Embryonic facial prominence (tissue), 1 donor: ENCODE measurements at regions not wholly inside any gene's neighbourhood (a gene's known extent, or its start where the extent isn't known, plus 50 kb on each side); places are given as distances from the start of the nearest gene placed in this dataset.

Experiments used
- DNase-seq: peaks from one replicate; pipeline ENCODE4 v3.0.0-alpha.2; 2016; ENCODE audit errors: extremely low spot score

DNA sequence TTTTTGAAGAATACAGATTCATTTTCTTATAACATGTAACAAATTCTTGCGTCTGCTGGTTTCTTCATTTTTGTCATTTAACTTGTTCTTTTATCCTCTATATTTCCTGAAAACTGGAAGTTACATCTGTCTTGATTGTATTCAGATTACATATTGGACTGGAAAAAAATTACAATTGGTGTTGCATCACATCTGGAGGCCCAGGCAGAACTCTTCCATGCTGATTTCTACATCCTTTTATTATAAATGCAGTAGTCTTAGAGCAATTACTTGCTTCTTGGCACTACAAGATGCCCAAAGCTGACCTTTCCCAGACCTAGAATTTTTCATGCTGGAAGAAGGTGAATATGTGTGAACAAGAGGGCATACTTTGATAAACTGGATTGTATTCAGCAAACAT is 460.9 kb upstream of the CNTNAP2 start:
- DNase-seq = no peak

DNA sequence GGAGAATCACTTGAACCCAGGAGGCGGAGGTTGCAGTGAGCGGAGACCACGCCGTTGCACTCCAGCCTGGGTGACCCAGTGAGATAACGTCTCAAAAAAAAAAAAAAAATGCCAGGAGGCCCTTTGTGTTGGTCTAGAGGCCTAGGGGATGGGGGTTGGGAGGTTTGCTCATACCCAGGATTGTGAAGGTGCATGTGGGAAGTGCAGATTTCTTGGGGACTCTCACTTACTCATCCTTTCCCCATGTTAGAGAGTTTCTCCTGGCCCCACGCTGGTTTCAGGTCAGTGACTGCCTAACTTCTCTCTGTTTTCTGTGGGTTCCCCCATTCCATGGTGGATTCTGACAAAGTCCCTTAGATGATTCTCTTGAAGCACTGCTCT is 471.5 kb upstream of the CNTNAP2 start:
- DNase-seq = no peak

DNA sequence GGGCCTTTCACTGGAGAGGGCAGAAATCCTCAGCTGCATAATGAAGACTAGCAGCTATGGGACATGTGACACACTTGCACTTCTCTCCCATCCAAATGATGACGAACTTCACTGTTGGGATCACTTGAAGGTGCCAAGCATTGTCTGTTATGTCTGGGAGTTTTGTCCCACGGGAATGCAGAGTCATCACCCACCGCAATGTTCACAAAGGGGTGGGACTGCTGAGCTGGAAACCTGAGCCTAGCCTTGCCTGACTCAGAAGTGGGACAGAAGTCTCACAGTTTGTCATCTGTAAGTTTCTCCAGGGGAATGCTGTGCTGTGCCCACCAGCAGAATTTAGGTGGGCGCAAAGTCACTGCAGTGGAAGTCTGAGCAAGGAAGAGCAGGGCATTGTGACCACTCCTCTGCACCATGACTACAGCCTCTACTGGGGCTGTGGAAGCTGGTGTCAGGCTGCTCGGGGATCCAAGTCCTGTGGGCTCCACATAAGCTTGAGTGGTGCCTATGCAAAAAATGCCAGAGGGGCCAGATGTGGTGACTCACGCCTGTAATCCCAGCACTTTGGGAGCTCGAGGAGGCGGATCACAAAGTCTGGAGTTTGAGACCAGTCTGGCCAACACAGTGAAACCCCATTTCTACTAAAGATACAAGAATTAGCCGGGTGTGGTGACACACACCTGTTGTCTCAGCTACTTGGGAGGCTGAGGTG is 472.0 kb upstream of the CNTNAP2 start:
- DNase-seq = no peak

DNA sequence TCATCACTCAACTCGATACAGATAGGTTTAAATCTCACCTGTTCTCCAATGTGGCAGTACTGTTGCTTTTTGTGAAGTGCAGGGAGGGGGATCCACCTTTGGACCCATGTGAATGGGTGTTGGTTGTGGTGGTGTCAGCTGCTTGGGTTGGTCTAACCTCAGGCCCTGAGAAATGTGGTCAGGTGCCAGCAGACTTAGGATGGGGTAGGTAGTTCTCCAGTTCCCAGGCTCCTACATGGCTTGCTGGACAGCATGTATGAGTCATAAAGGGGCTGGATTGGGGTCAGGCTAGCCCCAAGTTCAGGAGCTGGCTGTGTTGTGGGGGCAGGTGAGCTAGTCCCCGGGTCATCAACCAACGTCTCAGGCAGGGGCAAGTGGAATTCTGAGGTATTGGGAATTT is 472.6 kb upstream of the CNTNAP2 start:
- no peak for DNase-seq

DNA sequence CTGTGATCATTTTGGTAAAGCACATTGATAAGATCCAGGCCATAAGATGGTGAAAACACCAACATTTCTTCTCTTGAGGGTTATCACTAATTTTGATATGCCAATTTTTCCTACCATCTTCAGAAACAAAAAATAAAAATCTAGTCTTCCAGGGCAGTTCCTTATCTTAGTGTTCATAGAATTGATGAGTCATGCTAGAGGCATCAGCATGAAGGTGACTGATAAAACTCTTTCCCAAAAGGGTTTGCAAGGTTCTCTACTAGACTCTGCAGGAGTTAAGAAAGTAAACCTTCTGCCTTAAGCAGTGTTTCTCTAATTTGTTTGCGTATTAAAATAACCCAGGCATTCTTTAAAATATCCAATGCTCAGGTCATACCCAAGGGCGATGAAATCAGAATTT is 483.1 kb upstream of the CNTNAP2 start:
- no peak for DNase-seq

DNA sequence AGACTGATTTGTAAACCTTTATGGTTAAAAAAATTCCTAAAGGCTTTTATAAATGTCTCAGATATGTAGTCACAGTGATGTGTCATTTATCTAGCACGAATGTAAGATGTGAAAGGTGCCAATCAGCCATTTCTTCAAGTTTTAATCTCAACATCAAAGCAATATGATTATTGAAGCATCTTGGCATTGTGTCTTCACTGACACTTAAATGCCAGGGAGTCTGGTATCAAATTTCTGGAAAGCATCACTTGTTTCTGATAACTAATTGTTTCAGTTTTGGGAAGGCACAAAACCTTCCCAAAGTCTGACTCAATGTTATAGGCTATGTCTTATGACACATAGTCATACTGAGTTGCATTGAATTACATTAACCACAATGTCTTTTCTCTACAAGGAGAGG is 492.0 kb upstream of the CNTNAP2 start:
- no peak for DNase-seq

DNA sequence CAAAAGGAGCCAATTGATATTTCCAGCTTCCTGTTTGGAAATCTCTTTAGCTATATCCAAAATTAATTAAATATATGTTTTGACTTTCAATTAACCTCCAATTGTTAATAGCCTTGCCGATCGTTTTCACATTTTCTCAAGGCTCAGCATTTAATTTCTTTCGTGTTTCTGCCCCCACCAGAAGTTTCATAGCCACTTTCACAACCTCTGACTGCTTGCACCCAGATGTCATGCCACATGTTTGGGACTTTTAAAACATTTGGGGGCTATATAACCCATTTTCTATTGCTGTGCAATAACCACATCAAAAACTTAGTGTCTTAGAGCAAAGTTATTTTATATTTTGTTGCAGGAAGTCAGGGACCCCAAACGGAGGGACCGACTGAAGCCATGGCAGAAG is 510.6 kb upstream of the CNTNAP2 start:
- DNase-seq = no peak

DNA sequence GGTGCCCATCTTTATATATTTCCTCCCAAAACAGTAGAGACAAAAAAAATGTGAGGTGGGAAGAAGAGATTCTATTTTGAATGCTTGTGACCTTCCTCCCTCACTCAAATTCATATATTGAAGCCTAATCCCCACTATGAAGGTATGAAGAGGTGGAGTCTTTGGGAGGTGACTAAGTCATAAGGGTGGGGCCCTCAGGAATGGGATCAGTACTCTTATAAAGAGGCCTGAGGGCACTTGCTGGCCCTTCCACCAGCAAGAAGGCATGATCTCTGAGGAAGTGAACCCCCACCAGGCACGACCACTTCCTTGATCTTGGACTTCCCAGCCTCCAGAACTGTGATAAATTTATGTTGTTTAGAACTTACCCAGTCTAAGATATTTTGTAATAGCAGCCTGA is 517.2 kb upstream of the CNTNAP2 start:
- no peak for DNase-seq

DNA sequence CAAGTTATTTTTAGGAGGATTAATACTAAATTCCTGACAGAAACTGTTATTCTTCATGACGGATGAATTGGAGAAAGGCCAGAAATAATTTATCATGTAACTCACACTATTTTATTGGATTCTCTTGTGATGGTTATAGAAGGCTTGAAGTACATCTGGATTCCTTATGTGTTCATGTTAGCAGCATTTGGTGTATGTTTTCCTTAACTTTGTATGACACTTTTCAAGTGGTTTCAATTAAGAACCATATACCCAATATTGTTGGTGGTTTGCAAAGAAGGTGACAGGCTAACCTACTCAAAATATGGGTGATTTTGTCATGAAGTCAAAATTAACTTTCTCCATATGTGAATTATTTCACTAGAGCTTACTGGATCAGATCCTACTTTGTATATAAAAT is 532.2 kb upstream of the CNTNAP2 start:
- DNase-seq = peak; percentile 33

DNA sequence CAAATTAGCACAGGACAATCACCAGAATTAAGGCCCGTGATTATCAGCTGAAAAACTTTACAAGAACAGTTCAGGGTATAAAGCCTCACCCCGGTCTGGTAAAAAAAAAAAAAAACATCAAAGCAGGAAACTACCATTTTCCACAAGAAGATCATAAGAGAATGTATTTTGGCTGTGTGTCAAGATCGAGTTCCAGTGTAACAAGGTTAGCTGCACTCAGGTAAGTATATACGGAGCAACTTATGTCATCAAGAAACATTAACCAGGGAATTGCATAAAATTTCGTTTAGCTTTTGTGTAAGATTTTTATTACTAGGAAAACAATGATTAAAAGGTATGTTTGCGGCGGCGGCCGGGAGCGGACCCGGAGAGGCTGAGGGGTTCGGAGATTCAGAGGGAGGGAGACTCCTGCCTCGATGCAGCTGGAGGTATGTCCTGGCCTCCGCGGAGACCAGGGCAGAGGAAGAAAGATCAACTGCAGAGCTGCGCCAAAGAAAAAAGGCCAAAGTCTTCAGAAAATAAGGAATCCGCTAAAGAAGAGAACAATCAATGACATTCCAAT is 533.8 kb upstream of the CNTNAP2 start:
- no peak for DNase-seq

DNA sequence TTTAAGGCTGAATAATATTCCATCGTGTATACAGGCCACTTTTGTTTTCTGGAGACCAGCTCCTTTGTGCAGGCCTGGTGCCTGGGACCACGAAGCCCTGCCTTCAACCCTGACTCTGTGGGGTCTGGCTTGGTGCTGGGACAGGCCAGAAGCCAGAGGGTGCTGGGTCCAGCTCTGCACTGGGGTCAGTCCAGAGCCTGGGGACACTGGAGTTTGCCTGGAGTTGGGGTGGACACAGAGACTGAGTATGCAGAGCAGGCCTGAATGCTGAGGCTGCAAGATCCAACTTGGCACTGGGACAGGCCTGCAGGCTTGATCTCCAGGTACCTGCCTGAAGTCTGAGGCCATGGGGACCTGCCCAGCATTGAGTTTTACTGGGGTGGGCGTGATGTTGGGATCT is 558.8 kb upstream of the CNTNAP2 start:
- DNase-seq = no peak

DNA sequence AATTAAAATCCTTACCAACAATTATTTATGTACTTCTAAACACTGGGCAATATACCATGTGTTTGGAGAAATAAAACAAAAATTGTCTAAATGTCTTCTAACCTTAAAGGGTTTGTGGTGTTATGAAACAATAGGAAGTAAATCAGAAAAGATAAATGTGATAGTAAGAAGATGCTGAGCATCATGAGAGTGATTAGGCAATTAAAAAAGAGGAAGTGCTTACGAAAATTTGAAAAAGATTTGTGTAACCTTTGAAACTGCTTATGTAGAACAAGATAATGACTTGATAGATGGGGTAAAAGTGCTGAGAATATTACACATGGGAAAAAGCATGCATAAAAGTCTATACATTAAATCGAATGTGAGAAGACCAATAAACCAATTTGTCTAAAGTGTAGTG is 573.4 kb upstream of the CNTNAP2 start:
- DNase-seq = no peak

DNA sequence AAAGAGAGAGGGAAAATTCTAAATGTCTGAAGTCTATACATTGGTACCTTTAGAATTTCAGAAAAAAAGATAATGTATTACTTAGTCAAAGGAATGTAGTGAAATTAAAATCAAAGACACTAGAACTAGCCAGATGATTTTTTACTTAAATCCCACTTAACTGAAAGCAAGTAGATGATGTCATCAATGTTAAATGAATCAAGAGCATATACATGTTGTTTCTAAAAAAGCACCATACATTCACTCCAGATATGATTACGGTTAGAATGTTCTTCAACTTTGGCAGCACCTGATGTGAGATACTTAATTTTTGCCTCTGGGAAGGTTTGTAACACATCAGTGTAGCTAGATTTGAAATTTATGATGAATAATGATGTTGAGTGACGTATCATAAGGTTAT is 576.7 kb upstream of the CNTNAP2 start:
- DNase-seq = no peak

DNA sequence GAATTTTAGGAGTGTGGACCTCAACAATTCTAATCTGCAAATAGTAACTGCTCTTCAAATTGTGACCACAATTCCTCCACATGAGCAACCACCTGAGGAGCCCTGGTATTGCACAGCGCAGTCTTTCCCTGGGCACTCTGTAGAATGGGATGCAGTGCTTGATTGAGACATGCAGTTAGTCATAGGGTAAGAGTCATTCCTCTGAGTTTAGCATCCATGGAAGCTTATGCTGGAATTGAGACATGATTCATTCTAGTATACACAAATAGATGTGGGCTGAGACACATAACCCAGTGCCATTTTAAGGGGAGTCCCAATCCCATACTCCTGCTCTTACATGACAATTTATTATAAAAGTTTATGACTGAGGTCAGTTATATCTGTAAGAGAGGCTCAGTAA is 582.3 kb upstream of the CNTNAP2 start:
- DNase-seq = no peak

DNA sequence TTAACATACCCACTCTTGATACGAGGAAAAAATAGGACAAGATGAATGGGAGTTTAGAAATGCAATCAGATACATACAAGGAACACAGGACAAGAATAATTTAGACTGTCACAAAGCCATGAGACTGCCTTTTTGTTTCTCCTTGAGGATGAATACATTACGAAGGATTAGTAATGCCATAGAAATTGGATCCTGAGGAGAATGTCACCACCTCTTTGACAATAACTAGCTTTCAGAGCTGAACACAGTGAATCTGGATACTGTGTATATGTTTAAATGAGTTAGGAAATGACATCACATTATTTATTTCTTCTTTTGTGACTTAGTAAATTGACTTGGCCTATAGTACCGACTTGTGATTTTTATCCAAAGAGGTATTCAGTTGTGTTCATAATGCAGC is 596.3 kb upstream of the CNTNAP2 start:
- DNase-seq = no peak

DNA sequence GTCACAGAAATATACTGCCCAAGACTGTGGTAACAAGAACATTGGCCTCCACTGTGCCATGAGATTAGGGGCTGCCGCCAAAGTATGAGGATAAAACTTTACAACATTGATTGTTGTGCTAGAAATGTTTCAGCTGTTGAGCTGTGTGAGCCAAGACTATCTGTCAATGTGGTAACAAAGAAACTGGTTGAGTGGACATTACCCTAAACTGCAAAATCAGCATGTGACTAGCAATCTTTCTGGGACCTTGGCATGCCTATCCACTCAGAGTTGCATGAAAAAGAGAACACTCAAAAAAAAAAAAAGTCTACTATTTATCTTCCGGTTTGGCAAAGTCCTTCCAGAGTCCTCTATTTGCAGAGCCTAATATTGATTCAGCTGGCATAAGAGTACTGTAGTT is 605.6 kb upstream of the CNTNAP2 start:
- DNase-seq = no peak

DNA sequence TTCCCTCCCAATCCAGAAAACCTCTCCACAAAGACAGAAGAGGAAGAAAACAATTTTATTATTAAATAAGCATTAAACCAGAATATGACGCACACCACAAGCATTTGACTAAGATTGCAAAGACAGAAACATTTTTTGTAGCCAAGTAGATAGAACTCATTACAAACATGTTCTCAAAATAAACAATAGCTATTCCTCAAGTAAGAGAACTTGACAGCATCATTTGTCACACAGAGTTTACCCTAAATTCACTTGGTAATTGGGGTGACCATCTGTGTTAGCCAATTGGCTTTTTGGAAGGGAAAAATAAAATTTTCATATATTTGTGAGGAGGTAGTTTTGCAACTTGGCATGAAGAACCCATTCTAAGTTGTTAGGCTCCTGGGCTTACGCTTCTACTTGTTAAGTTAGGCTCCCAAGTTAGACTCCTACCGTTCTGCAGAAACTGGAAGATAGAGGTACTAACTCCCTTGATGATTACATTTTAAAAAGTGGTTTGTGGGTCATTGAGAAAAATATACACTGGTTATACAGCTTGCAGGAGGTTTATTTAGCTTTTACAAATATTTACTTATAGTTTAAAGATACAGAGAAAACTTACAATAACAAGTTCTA is 618.6 kb upstream of the CNTNAP2 start:
- DNase-seq = no peak

DNA sequence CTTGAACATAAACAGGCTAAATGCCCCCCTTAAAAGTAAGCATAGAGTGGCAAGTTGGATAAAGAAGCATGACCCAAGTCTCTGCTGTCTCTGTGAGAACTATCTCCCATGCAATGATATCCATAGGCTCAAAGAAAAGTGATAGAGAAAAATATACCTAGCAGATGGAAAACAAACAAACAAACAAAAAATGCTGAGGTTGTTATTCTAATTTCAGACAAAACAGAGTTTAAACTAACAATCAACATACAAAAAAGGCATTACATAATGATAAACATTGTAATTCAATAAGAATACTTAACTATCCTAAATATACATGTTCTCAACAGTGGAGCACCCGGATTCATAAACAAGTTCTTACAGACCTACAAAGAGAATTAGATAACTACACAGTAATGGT is 626.2 kb upstream of the CNTNAP2 start:
- DNase-seq = no peak

DNA sequence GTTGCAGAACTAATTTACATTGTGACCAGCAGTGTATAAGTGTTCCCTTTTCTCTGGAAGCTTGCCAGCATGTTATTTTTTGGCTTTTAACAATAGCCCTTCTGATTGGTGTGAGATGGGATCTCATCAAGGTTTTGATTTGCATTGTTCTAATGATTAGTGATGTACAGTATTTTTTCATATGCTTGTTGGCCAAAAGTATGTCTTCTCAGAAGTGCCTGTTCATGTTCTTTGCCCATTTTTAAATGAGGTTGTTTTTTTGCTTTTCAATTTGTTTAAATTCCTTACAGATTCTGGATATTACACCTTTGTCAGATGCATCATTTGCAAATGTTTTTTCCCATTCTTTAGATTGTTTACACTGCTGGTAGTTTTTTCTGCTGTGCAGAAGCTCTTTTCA is 627.0 kb upstream of the CNTNAP2 start:
- DNase-seq = no peak

DNA sequence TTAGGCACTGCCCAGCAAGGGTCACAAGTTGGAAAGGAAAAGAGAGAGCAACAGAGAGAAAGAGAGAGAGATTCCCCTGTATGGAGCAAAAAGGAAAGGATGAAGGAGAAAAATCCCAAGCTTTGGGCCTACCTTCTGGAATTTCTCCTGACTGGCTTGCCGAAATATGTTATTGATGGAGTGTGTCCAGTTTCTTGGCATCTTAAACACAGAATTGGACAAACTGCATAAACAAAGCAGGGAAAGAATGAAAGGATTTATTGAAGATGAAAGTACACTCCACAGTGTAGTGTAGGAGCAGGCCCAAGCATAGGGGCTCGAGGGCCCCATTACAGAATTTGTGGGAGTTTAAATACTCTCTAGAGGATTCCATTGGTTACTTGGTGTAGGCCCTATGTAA is 627.8 kb upstream of the CNTNAP2 start:
- DNase-seq = no peak

DNA sequence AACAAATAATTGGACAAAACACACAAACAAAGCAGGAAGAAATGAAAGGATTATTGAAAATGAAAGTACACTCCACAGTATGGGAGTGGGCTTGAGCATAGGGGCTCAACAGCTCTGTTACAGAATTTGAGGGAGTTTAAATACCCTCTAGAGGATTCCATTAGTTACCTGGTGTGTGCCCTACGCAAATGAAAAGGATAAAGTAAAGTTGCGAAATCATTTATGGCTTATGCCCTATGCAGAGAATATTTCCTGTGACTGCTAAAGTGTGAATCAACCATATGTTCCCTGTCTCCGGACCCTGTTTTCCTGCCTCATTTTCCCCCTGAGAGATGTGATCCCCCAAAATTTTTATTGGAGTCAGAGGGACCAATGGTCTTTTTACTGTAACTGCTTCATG is 634.6 kb upstream of the CNTNAP2 start:
- no peak for DNase-seq

DNA sequence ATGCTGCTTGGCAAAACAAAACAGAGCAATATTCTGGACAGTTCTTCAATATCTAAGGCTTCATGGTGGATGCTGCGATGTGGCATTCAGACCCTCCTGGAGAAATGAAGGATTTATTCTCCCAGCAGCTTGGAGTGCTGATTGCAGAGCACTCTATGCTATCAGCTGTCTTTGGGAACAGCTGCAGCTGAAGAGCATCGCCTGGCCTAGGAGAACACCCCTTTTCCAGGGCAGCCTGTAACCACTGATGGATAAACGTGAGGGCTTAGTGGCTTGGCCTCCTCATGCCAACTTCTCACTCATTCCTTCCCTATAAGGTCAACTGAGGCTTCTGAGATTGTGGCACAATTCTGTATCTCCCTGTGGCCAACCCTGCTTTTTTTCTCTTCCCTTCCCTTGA is 638.1 kb upstream of the CNTNAP2 start:
- no peak for DNase-seq

DNA sequence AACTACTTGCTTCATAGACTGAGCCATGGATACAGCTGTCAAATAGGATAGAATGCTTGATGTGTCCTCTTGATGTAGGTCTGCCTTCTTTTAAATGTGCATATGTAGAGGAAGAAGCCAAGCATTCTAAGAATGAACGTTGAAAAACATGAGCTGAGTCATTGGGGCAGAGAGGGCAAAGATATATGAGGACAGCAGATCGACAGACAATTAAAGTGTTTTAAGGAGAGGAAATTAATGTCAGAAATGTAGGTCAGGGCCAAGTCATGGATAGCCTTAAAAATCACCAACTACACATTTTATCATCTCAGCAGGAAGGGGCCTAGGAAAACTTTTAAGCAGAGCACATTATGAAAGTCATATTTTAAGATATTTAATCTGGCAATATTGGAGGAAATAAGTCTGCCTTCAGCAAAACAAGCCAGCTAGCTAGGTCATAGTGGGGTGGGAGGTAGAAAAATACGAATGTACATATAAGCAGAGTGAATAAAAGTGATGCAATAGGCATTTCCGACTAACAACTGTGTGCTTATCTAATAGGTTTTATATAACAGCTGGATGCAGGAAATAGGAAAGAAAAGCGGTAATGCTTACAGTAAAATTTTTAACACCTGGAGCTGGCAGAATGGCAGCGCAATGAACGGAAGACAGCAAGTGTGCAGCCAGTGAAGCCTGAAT is 638.3 kb upstream of the TPK1 start:
- DNase-seq = no peak
